NOMO-1 treated with DMSO at 0.1 percent for 48 hours (cell line): ENCODE measurements at regions not wholly inside any gene's neighbourhood (a gene's known extent, or its start where the extent isn't known, plus 50 kb on each side); places are given as distances from the start of the nearest gene placed in this dataset.
"Not testable (repeated sequence)": the region's sequence is repeated elsewhere in the genome, so short reads cannot be mapped to it uniquely, and the experiment has no call there.

Experiments
- DNase-seq: peaks from one replicate; lab custom pipeline; 2025; ENCODE audit not compliant: unreplicated experiment; lab: John Stamatoyannopoulos, UW

- not testable (repeated sequence) for DNase-seq
These were observed 172.8 kb downstream of the ATP6V0E2 start for GRCh38 chr7:150046290-150047194.

- not testable (repeated sequence) for DNase-seq
These were observed 173.6 kb downstream of the ATP6V0E2 start for GRCh38 chr7:150047329-150047728.

- not testable (repeated sequence) for DNase-seq
These were observed 174.0 kb downstream of the ATP6V0E2 start for GRCh38 chr7:150047772-150048171.

GRCh38 chr7:150048244-150049011 lies 174.7 kb downstream of the ATP6V0E2 start:
- not testable (repeated sequence) for DNase-seq

GRCh38 chr7:150049012-150049655 lies 175.4 kb downstream of the ATP6V0E2 start:
- not testable (repeated sequence) for DNase-seq

- DNase-seq, result not testable (repeated sequence)
These were observed 179.6 kb downstream of the ATP6V0E2 start for GRCh38 chr7:150053396-150053795.

- not testable (repeated sequence) for DNase-seq
These were observed 180.5 kb downstream of the ATP6V0E2 start for GRCh38 chr7:150054242-150054641.

GRCh38 chr7:150060259-150061221 lies 186.8 kb downstream of the ATP6V0E2 start:
- not testable (repeated sequence) for DNase-seq

GRCh38 chr7:150063195-150063594 lies 189.4 kb downstream of the ATP6V0E2 start:
- DNase-seq, result not testable (repeated sequence)

- DNase-seq, result not testable (repeated sequence)
These were observed 196.0 kb downstream of the ATP6V0E2 start for GRCh38 chr7:150069555-150070313.

GRCh38 chr7:150077543-150077942 lies 203.8 kb downstream of the ATP6V0E2 start:
- DNase-seq, result not testable (repeated sequence)

- DNase-seq, result not testable (repeated sequence)
These were observed 208.1 kb downstream of the ATP6V0E2 start for GRCh38 chr7:150081865-150082264.

- DNase-seq, result not testable (repeated sequence)
These were observed 211.0 kb downstream of the ATP6V0E2 start for GRCh38 chr7:150084724-150085123.

GRCh38 chr7:150087478-150087877 lies 213.7 kb downstream of the ATP6V0E2 start:
- not testable (repeated sequence) for DNase-seq

GRCh38 chr7:150089139-150089538 lies 215.4 kb downstream of the ATP6V0E2 start:
- DNase-seq, result not testable (repeated sequence)

GRCh38 chr7:150090776-150091175 lies 217.0 kb downstream of the ATP6V0E2 start:
- not testable (repeated sequence) for DNase-seq

GRCh38 chr7:150093897-150094296 lies 220.1 kb downstream of the ATP6V0E2 start:
- DNase-seq, result not testable (repeated sequence)

GRCh38 chr7:150096213-150096994 lies 222.6 kb downstream of the ATP6V0E2 start:
- DNase-seq, result peak; percentile 37
